ENCODE measurements at regions not wholly inside any gene's neighbourhood (a gene's known extent, or its start where the extent isn't known, plus 50 kb on each side); places are given as distances from the start of the nearest gene placed in this dataset.

DNA sequence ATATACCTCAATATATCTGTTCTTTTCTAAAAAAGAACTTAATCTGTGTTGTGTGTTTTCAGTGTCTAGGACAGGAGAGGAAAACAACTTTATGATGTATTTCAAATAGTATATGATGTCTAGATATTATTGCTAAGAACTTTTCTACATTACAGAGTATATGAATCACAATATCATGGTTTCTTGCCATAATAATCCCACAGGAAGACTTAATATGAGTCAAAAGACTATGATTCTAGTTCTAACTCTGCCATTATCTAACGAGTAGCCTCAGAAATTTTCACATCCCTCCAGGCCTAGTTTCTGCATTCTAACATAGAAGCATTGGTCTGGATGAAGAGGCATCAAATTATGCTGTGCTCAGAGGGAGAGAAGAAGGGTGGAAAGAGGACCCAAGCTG, 107.7 kb upstream of the SPRED1 start:
- TF ChIP-seq, protein P1, sequence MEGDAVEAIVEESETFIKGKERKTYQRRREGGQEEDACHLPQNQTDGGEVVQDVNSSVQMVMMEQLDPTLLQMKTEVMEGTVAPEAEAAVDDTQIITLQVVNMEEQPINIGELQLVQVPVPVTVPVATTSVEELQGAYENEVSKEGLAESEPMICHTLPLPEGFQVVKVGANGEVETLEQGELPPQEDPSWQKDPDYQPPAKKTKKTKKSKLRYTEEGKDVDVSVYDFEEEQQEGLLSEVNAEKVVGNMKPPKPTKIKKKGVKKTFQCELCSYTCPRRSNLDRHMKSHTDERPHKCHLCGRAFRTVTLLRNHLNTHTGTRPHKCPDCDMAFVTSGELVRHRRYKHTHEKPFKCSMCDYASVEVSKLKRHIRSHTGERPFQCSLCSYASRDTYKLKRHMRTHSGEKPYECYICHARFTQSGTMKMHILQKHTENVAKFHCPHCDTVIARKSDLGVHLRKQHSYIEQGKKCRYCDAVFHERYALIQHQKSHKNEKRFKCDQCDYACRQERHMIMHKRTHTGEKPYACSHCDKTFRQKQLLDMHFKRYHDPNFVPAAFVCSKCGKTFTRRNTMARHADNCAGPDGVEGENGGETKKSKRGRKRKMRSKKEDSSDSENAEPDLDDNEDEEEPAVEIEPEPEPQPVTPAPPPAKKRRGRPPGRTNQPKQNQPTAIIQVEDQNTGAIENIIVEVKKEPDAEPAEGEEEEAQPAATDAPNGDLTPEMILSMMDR (IDR thresholded peaks at IDR 0.05; ENCODE audit: control extremely low read depth, extremely low read depth), result no peak
- no peaks in the 10 kb centered on the region for H3K4me1 ChIP-seq (ENCODE audit: control insufficient read depth in 5 of 5, insufficient read depth in 5 of 5, low read length in 5 of 5)
- no peak overlapping the region for H3K9ac ChIP-seq (ENCODE audit: insufficient read depth in 1 of 2, low read length in 2 of 2)
- no peaks in the 10 kb centered on the region for H3K36me3 ChIP-seq (ENCODE audit: control insufficient read depth in 4 of 4, insufficient read depth in 4 of 4, low read length in 4 of 4)
- DNase-seq (no peak), ATAC-seq (ENCODE audit: insufficient read depth, low FRiP score) (no peak)
- 88 to 89% methylated on average over 1 of the region's 1 CpG for WGBS, 2 donors
- peaks cover 0 to 3% (median under 1%) of the 10 kb centered on the region in 4 donors for H3K9me3 ChIP-seq (ENCODE audit: control insufficient read depth in 4 of 4, insufficient read depth in 3 of 4, low read length in 3 of 4)
- no peak overlapping the region for H3K27ac ChIP-seq (ENCODE audit: low read depth in 1 of 2, low read length in 1 of 2)
- no peak overlapping the region for H3K4me3 ChIP-seq
- no peaks in the 10 kb centered on the region for H3K27me3 ChIP-seq (ENCODE audit: control insufficient read depth in 3 of 3, insufficient read depth in 3 of 3, low read length in 2 of 3)

DNA sequence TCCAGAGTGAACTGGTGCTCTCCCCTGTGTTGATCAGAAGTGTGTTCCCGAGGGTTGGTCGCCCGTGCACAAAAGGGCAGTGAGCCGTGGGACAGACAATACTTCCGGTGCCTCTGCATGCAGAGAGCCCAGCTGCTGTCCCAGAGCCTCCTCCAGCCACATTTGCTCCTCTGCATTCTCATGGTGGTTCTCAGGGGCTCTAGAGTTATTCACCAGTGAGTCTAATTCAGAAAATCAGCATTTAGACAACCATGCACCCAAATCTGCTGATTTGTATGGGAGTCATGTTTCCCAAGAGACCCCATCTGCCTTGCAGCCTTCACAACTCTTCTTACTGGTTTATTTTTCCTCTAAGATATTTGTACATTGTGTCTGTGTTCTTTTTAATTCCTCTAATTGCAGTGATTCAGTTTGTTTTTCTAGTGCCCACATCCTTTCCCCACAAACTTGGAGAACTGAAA, 107.0 kb upstream of the SPRED1 start:
- H3K27ac ChIP-seq (ENCODE audit: low read depth in 1 of 2, low read length in 1 of 2), result no peak overlapping the region
- TF ChIP-seq, protein P1 (IDR thresholded peaks at IDR 0.05; ENCODE audit: control extremely low read depth, extremely low read depth), result no peak
- H3K4me1 ChIP-seq (ENCODE audit: control insufficient read depth in 5 of 5, insufficient read depth in 5 of 5, low read length in 5 of 5), result no peaks in the 10 kb centered on the region
- no peak for DNase-seq
- 87 to 89% methylated on average over 5 of the region's 5 CpGs for WGBS, 2 donors
- no peak overlapping the region for H3K4me3 ChIP-seq
- no peaks in the 10 kb centered on the region for H3K36me3 ChIP-seq (ENCODE audit: control insufficient read depth in 4 of 4, insufficient read depth in 4 of 4, low read length in 4 of 4)
- H3K27me3 ChIP-seq (ENCODE audit: control insufficient read depth in 3 of 3, insufficient read depth in 3 of 3, low read length in 2 of 3), result no peaks in the 10 kb centered on the region
- no peak overlapping the region for H3K9ac ChIP-seq (ENCODE audit: insufficient read depth in 1 of 2, low read length in 2 of 2)
- H3K9me3 ChIP-seq (ENCODE audit: control insufficient read depth in 4 of 4, insufficient read depth in 3 of 4, low read length in 3 of 4), result peaks cover 0 to 6% (median 2%) of the 10 kb centered on the region in 4 donors
- ATAC-seq (ENCODE audit: insufficient read depth, low FRiP score), result no peak

DNA sequence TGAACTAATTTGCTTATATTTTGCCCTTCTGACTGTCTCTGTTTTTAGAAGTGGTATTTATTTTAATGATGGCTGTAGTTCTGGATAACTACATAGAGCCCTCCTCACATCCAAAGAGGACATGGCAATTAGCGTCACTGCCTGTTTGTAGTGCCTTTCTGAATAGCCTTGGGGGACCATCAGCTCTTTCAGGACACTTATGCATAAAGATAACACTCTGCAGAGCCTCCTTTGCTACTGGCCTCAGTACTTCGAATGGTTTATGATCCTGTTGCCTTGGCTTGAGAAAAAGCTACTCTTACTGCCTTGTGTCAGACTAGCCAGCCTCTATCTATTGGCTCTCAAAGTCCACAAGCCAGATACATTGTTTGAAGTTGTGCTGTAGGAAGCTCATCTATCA, 105.4 kb upstream of the SPRED1 start:
- Histone ChIP-seq H3K27me3 (ENCODE audit: control insufficient read depth in 3 of 3, insufficient read depth in 3 of 3, low read length in 2 of 3) (no peaks in the 10 kb centered on the region), H3K4me1 (ENCODE audit: control insufficient read depth in 5 of 5, insufficient read depth in 5 of 5, low read length in 5 of 5) (no peaks in the 10 kb centered on the region), H3K36me3 (ENCODE audit: control insufficient read depth in 4 of 4, insufficient read depth in 4 of 4, low read length in 4 of 4) (no peaks in the 10 kb centered on the region), H3K4me3 (no peak overlapping the region), H3K9me3 (ENCODE audit: control insufficient read depth in 4 of 4, insufficient read depth in 3 of 4, low read length in 3 of 4) (peaks cover 0 to 8% (median 2%) of the 10 kb centered on the region in 4 donors), H3K9ac (ENCODE audit: insufficient read depth in 1 of 2, low read length in 2 of 2) (no peak overlapping the region), H3K27ac (ENCODE audit: low read depth in 1 of 2, low read length in 1 of 2) (no peak overlapping the region)
- DNase-seq, result no peak
- TF ChIP-seq, protein P1 (IDR thresholded peaks at IDR 0.05; ENCODE audit: control extremely low read depth, extremely low read depth), result no peak
- no peak for ATAC-seq (ENCODE audit: insufficient read depth, low FRiP score)
- 84 to 93% methylated on average over 2 of the region's 2 CpGs for WGBS, 2 donors

DNA sequence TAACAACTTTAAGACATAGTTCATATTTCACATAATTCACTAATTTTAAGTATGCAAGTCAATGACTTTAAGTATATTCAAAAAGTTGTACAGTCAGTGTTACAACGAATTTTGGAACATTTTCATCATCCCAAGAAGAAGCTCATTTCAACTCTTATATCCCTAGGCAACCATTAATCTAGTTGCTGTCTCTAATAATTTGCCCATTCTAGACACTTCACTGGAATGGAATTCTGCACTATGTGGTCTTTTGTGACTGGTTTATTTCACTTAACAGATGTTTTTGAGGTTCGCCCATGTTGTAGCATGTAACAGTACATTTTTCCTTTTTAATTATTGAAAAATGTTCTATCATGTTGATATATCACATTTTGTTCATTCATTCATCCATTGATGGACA, 104.2 kb upstream of the SPRED1 start:
- peaks cover 0 to 8% (median 2%) of the 10 kb centered on the region in 4 donors for H3K9me3 ChIP-seq (ENCODE audit: control insufficient read depth in 4 of 4, insufficient read depth in 3 of 4, low read length in 3 of 4)
- no peak overlapping the region for H3K4me3 ChIP-seq
- H3K9ac ChIP-seq (ENCODE audit: insufficient read depth in 1 of 2, low read length in 2 of 2), result no peak overlapping the region
- H3K27me3 ChIP-seq (ENCODE audit: control insufficient read depth in 3 of 3, insufficient read depth in 3 of 3, low read length in 2 of 3), result no peaks in the 10 kb centered on the region
- no peak for ATAC-seq (ENCODE audit: insufficient read depth, low FRiP score)
- H3K4me1 ChIP-seq (ENCODE audit: control insufficient read depth in 5 of 5, insufficient read depth in 5 of 5, low read length in 5 of 5), result no peaks in the 10 kb centered on the region
- WGBS, 2 donors, result 88 to 89% methylated on average over 2 of the region's 2 CpGs
- DNase-seq, result no peak
- TF ChIP-seq, protein P1 (IDR thresholded peaks at IDR 0.05; ENCODE audit: control extremely low read depth, extremely low read depth), result no peak
- H3K36me3 ChIP-seq (ENCODE audit: control insufficient read depth in 4 of 4, insufficient read depth in 4 of 4, low read length in 4 of 4), result no peaks in the 10 kb centered on the region
- H3K27ac ChIP-seq (ENCODE audit: low read depth in 1 of 2, low read length in 1 of 2), result no peak overlapping the region

Data from lung (tissue), 11 donors.